SK-N-SH (cell line): ENCODE measurements at regions not wholly inside any gene's neighbourhood (a gene's known extent, or its start where the extent isn't known, plus 50 kb on each side); places are given as distances from the start of the nearest gene placed in this dataset.

Source experiments
- CTCF ChIA-PET: fragments of 300-600, 350-600 bp; formaldehyde crosslinking; extraction: SDS; loops from one replicate; lab custom pipeline; 2021; lab: Yijun Ruan, JAX
- POLR2A ChIA-PET: fragments of 350-600 bp; sonication (Branson Sonifier 250); formaldehyde crosslinking; extraction: SDS; loops from one replicate; lab custom pipeline; 2020; ENCODE audit warnings: antibody characterized with exemption, inconsistent platforms; lab: Yijun Ruan, JAX
- DNase-seq: peaks from one replicate; pipeline ENCODE4 v3.0.0; 2012
- H2AFZ ChIP-seq: fragments of 200-600 bp; sonication (generic); 2 replicates; pipeline ENCODE4 v1.8.1; 2016; ENCODE audit warnings: antibody characterized with exemption, mild to moderate bottlenecking, low read depth
- H3F3A ChIP-seq: fragments of 200-600 bp; sonication (generic); replicated peaks from 2 replicates; pipeline ENCODE3; 2016; ENCODE audit warnings: antibody characterized with exemption, mild to moderate bottlenecking; ENCODE audit not compliant: insufficient read depth
- H3K27ac ChIP-seq, 2 experiments: fragments of 200-500 bp in 1 of 2; fragments of 200-600 bp in 1 of 2; sonication (Bioruptor generic) in 1 of 2; sonication (generic), shearing (Covaris generic) in 1 of 2; 2 replicates each; pipeline versions ENCODE4 v1.5.1 to v1.6.1; 2014 to 2016; ENCODE audit warnings: low read depth in 2 of 2, inconsistent platforms in 1 of 2, low read length in 1 of 2, mild to moderate bottlenecking in 1 of 2, mixed read lengths in 1 of 2
- H3K27me3 ChIP-seq: fragments of 200-600 bp; sonication (generic), shearing (Covaris generic); 2 replicates; pipeline ENCODE4 v1.6.1; 2016; ENCODE audit warnings: mixed run types; ENCODE audit not compliant: insufficient read depth
- H3K36me3 ChIP-seq, 2 experiments: fragments of 200-500 bp in 1 of 2; fragments of 200-600 bp in 1 of 2; sonication (Bioruptor generic) in 1 of 2; sonication (generic) in 1 of 2; replicated peaks in 1 of 2; 2 replicates each; pipeline versions ENCODE3 to v1.5.1; 2014 to 2016; ENCODE audit warnings: low read length in 1 of 2, mild to moderate bottlenecking in 1 of 2; ENCODE audit not compliant: insufficient read depth in 2 of 2, control insufficient read depth in 1 of 2
- H3K4me1 ChIP-seq, 2 experiments: fragments of 200-500 bp in 1 of 2; fragments of 200-600 bp in 1 of 2; sonication (Bioruptor generic) in 1 of 2; sonication (generic), shearing (Covaris generic) in 1 of 2; 2 replicates each; pipeline versions ENCODE4 v1.5.1 to v1.6.1; 2014 to 2016; ENCODE audit warnings: low read depth in 1 of 2, low read length in 1 of 2, mixed run types in 1 of 2; ENCODE audit not compliant: insufficient read depth in 2 of 2, control insufficient read depth in 1 of 2
- H3K4me2 ChIP-seq: fragments of 200-600 bp; sonication (generic), shearing (Covaris generic); 2 replicates; pipeline ENCODE4 v1.6.1; 2017; ENCODE audit warnings: mixed run types
- H3K4me3 ChIP-seq, 2 experiments: fragments of 200-500 bp in 1 of 2; fragments of 200-600 bp in 1 of 2; sonication (Bioruptor generic) in 1 of 2; sonication (generic), shearing (Covaris generic) in 1 of 2; 2 replicates each; pipeline versions ENCODE4 v1.5.1 to v1.8.1; 2014 to 2016; ENCODE audit warnings: low read depth in 2 of 2, inconsistent platforms in 1 of 2, low read length in 1 of 2, mild to moderate bottlenecking in 1 of 2, mixed read lengths in 1 of 2, moderate library complexity in 1 of 2
- H3K79me2 ChIP-seq: fragments of 200-600 bp; sonication (generic); 2 replicates; pipeline ENCODE4 v1.8.1; 2017; ENCODE audit warnings: mild to moderate bottlenecking; ENCODE audit not compliant: insufficient read depth
- H3K9ac ChIP-seq: fragments of 200-600 bp; sonication (generic); 2 replicates; pipeline ENCODE4 v1.6.1; 2017; ENCODE audit warnings: mixed run types
- H3K9me2 ChIP-seq: fragments of 200-600 bp; sonication (generic); 2 replicates; pipeline ENCODE4 v1.6.1; 2017; ENCODE audit warnings: mixed run types
- H3K9me3 ChIP-seq: fragments of 200-600 bp; sonication (generic); 2 replicates; pipeline ENCODE4 v1.6.1; 2017; ENCODE audit warnings: mixed run types, mild to moderate bottlenecking, moderate library complexity
- H4K20me1 ChIP-seq: fragments of 200-600 bp; sonication (generic); 2 replicates; pipeline ENCODE4 v1.6.1; 2017; ENCODE audit warnings: mild to moderate bottlenecking, mixed run types; ENCODE audit not compliant: insufficient read depth
- CHD2 ChIP-seq: fragments of 150-350 bp; IDR thresholded peaks from 2 replicates; pipeline ENCODE4 v1.6.1; 2018; ENCODE audit warnings: low read length; ENCODE audit not compliant: partially characterized antibody
- EZH2phosphoT487 ChIP-seq: fragments of 200-600 bp; sonication (generic); IDR thresholded peaks from 2 replicates; pipeline ENCODE4 v1.6.1; 2017; ENCODE audit warnings: low read depth, mixed run types, mild to moderate bottlenecking, antibody characterized with exemption, moderate library complexity, borderline replicate concordance
- FOSL2 ChIP-seq: IDR thresholded peaks from 2 replicates; pipeline ENCODE4 v1.4.0; 2012; ENCODE audit warnings: low read depth, mild to moderate bottlenecking, moderate library complexity, borderline replicate concordance
- GABPA ChIP-seq: IDR thresholded peaks from 2 replicates; pipeline ENCODE4 v1.4.0; 2012; ENCODE audit warnings: low read depth, mild to moderate bottlenecking
- IRF3 ChIP-seq: fragments of 150-350 bp; IDR thresholded peaks from 2 replicates; pipeline ENCODE4 v1.6.1; 2016; ENCODE audit warnings: mild to moderate bottlenecking, low read depth, low read length
- MEF2A ChIP-seq: IDR thresholded peaks from 2 replicates; pipeline ENCODE4 v1.4.0; 2012; ENCODE audit warnings: low read depth, borderline replicate concordance
- MXI1 ChIP-seq: IDR thresholded peaks from 2 replicates; pipeline ENCODE4 v1.6.1; 2012; ENCODE audit warnings: mild to moderate bottlenecking, low read depth, low read length, improper control_type of control experiment
- NFIC ChIP-seq: IDR thresholded peaks from 2 replicates; pipeline ENCODE4 v1.4.0; 2012; ENCODE audit warnings: borderline replicate concordance
- NRF1 ChIP-seq: IDR thresholded peaks from 2 replicates; pipeline ENCODE4 v1.6.1; 2012; ENCODE audit warnings: low read depth, mild to moderate bottlenecking, low read length
- PBX3 ChIP-seq: IDR thresholded peaks from 2 replicates; pipeline ENCODE4; 2012
- RCOR1 ChIP-seq: fragments of 150-350 bp; IDR thresholded peaks from 2 replicates; pipeline ENCODE4 v1.6.1; 2017; ENCODE audit warnings: antibody characterized with exemption, low read length
- SIN3A ChIP-seq: IDR thresholded peaks from 2 replicates; pipeline ENCODE4 v1.6.1; 2012; ENCODE audit warnings: low read depth, mild to moderate bottlenecking, low read length, moderate library complexity, borderline replicate concordance
- TAF1 ChIP-seq: IDR thresholded peaks from 2 replicates; pipeline ENCODE4 v1.6.1; 2012; ENCODE audit warnings: low read depth, mild to moderate bottlenecking, low read length, moderate library complexity, borderline replicate concordance
- USF1 ChIP-seq: IDR thresholded peaks from 2 replicates; pipeline ENCODE4 v1.4.0; 2012; ENCODE audit warnings: low read depth, borderline replicate concordance
- WGBS: methylation state at CpG from one replicate; pipeline ENCODE4 v1.1.6; 2017; ENCODE audit warnings: low lambda C conversion rate; 5-methylcytosine and 5-hydroxymethylcytosine counted together
- TF ChIP-seq, protein P1 (sequence below): IDR thresholded peaks from 2 replicates; pipeline ENCODE4 v1.4.0; 2012; ENCODE audit warnings: low read depth

GRCh38 chr12:128131955-128132354, 135.0 kb upstream of the TMEM132C start:
- H3K4me1 ChIP-seq = no peaks in the 10 kb centered on the region; a peak in 1 of 4 replicates
- no peak overlapping the region for H2AFZ ChIP-seq
- H4K20me1 ChIP-seq = no peaks in the 10 kb centered on the region
- CTCF ChIA-PET = no interaction called here
- no peaks in the 10 kb centered on the region for H3K36me3 ChIP-seq
- H3F3A ChIP-seq = no peaks in the 10 kb centered on the region
- H3K79me2 ChIP-seq = no peaks in the 10 kb centered on the region
- H3K27ac ChIP-seq = no peak overlapping the region
- H3K9me2 ChIP-seq = no peaks in the 10 kb centered on the region
- TF ChIP-seq GABPA = no peak
- TF ChIP-seq, protein P1, sequence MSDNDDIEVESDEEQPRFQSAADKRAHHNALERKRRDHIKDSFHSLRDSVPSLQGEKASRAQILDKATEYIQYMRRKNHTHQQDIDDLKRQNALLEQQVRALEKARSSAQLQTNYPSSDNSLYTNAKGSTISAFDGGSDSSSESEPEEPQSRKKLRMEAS = no peak
- no peak overlapping the region for H3K9ac ChIP-seq
- no peak overlapping the region for H3K4me3 ChIP-seq
- WGBS = 15% methylated on average over 4 of the region's 4 CpGs
- no peak overlapping the region for H3K4me2 ChIP-seq
- H3K9me3 ChIP-seq = peaks cover 3% of the 10 kb centered on the region; the same call in 1 of the 2 replicates
- POLR2A ChIA-PET = no interaction called here
- no peaks in the 10 kb centered on the region for H3K27me3 ChIP-seq
- DNase-seq = no peak

DNA sequence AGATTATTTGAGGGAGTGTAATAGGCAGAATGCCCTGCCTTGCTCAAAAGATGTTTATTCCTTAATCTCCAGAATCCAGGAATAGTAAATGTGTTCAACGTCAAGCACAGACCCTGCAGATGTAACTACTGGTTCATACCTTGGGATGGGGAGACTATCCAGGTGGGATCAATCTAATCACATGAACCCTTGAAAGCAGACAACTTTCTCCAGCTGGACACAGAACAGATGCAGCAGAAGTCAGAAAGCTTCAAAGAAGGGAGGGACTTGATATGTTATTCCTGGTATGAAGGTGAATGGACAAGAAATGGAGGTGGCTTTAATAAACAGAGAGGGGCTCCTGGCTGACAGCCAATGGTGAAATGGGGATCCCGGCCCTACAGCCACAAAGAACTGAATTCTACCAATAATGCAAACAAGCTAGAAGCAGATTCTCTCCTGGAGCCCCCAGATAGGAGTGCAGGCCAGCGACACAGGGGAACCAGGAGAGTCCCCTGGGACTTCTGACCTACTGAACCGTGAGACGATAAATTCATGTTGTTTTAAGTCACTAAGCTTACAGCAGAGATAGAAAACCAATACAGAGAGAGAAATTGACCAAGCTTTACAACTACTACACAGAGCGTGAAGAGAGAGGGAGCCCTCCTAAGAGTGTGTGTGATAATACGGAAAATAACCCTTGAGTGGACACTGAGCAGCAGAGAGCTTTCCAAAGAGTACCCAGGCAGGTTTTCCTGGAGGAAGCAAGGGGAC, 133.5 kb upstream of the TMEM132C start:
- H3K9ac ChIP-seq = no peak overlapping the region
- peaks cover 3% of the 10 kb centered on the region; the same call in 1 of the 2 replicates for H3K9me3 ChIP-seq
- no peak overlapping the region for H3K27ac ChIP-seq
- CTCF ChIA-PET = no interaction called here
- H3K9me2 ChIP-seq = no peaks in the 10 kb centered on the region
- no peaks in the 10 kb centered on the region for H3F3A ChIP-seq
- WGBS = 42% methylated on average over 7 of the region's 7 CpGs
- H3K4me2 ChIP-seq = no peak overlapping the region
- H3K36me3 ChIP-seq = no peaks in the 10 kb centered on the region
- H2AFZ ChIP-seq = no peak overlapping the region
- POLR2A ChIA-PET = no interaction called here
- no peaks in the 10 kb centered on the region; a peak in 1 of 4 replicates for H3K4me1 ChIP-seq
- H3K27me3 ChIP-seq = no peaks in the 10 kb centered on the region
- H3K4me3 ChIP-seq = no peak overlapping the region
- no peaks in the 10 kb centered on the region for H3K79me2 ChIP-seq
- DNase-seq = no peak
- no peaks in the 10 kb centered on the region for H4K20me1 ChIP-seq
- no peak for TF ChIP-seq MXI1
- TF ChIP-seq RCOR1 = no peak
- TF ChIP-seq IRF3 = no peak

DNA sequence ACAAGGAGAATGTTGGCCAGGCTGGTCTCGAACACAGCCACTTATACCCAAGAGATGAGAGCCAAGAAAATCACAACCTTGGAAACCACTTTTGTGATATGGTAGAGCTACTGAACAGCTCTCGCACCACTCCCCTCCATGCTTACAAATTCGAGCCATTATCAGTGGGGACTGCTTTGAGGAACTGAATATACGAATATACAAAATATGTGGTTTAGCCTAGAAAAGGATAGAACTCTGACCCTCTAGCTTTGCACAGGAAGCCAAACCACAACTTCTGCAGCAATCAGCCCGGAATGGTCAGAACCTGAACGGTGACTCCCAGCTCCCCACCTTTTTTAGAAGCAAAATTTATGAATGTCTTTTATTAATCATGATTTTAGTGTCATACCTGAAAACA, 129.8 kb upstream of the TMEM132C start:
- no peak overlapping the region for H3K4me2 ChIP-seq
- no peaks in the 10 kb centered on the region for H3K36me3 ChIP-seq
- no peaks in the 10 kb centered on the region for H3K9me2 ChIP-seq
- no peaks in the 10 kb centered on the region for H3K79me2 ChIP-seq
- POLR2A ChIA-PET = no interaction called here
- CTCF ChIA-PET = interaction anchor here (1.2 kb wide), 1 partner anchor 68 kb away, joined by 3 read pairs; no protein-coding TSS in a partner anchor
- WGBS = 10% methylated on average over 6 of the region's 6 CpGs
- peaks cover 3% of the 10 kb centered on the region; the same call in 1 of the 2 replicates for H3K9me3 ChIP-seq
- no peak overlapping the region for H3K9ac ChIP-seq
- H3K27ac ChIP-seq = no peak overlapping the region
- H4K20me1 ChIP-seq = no peaks in the 10 kb centered on the region
- no peaks in the 10 kb centered on the region for H3F3A ChIP-seq
- no peaks in the 10 kb centered on the region; a peak in 1 of 4 replicates for H3K4me1 ChIP-seq
- no peak overlapping the region for H2AFZ ChIP-seq
- no peaks in the 10 kb centered on the region for H3K27me3 ChIP-seq
- no peak for DNase-seq
- H3K4me3 ChIP-seq = no peak overlapping the region
- TF ChIP-seq FOSL2 = no peak
- TF ChIP-seq NRF1 = no peak
- no peak for TF ChIP-seq MEF2A
- TF ChIP-seq MXI1 = no peak
- no peak for TF ChIP-seq NFIC
- no peak for TF ChIP-seq EZH2phosphoT487
- TF ChIP-seq PBX3 = no peak
- TF ChIP-seq IRF3 = no peak
- no peak for TF ChIP-seq USF1
- no peak for TF ChIP-seq SIN3A
- no peak for TF ChIP-seq CHD2
- no peak for TF ChIP-seq TAF1
